Retinal pigment epithelial cell (primary cell): ENCODE measurements at regions not wholly inside any gene's neighbourhood (a gene's known extent, or its start where the extent isn't known, plus 50 kb on each side); places are given as distances from the start of the nearest gene placed in this dataset.

Experiments
- DNase-seq: peaks from one replicate; pipeline ENCODE4 v3.0.0-alpha.2; 2010; ENCODE audit warnings: low read depth
- H3K4me3 ChIP-seq: 2 replicates; pipeline ENCODE4 v1.5.1; 2011; ENCODE audit warnings: mild to moderate bottlenecking, low read length, control low read depth, moderate library complexity
- CTCF ChIP-seq: conservative IDR thresholded peaks from 2 replicates; pipeline ENCODE4 v1.5.1; 2011; ENCODE audit warnings: low read depth, low read length, control low read depth, inconsistent platforms

- no peak for DNase-seq
- TF ChIP-seq CTCF, result no peak
- H3K4me3 ChIP-seq, result no peak overlapping the region
Measured at GRCh38 chr16:65309354-65309753, 187.5 kb upstream of the CDH11 start.

GRCh38 chr16:65308506-65308905 is 186.6 kb upstream of the CDH11 start:
- DNase-seq, result no peak
- no peak overlapping the region for H3K4me3 ChIP-seq
- no peak for TF ChIP-seq CTCF

- TF ChIP-seq CTCF, result no peak
- H3K4me3 ChIP-seq, result no peak overlapping the region
- no peak for DNase-seq
Measured at GRCh38 chr16:65307286-65307685, 185.4 kb upstream of the CDH11 start.

GRCh38 chr16:65306722-65307121 is 184.9 kb upstream of the CDH11 start:
- DNase-seq, result no peak
- TF ChIP-seq CTCF, result no peak
- H3K4me3 ChIP-seq, result no peak overlapping the region

- TF ChIP-seq CTCF, result no peak
- DNase-seq, result no peak
Measured at GRCh38 chr16:65306300-65306699, 184.4 kb upstream of the CDH11 start.

GRCh38 chr16:65305266-65305959 is 183.6 kb upstream of the CDH11 start:
- TF ChIP-seq CTCF, result no peak
- DNase-seq, result no peak
- no peak overlapping the region for H3K4me3 ChIP-seq

More at GRCh38 chr16:65306300-65306699, 184.4 kb upstream of the CDH11 start:
- no peak overlapping the region for H3K4me3 ChIP-seq

- H3K4me3 ChIP-seq, result no peak overlapping the region
- TF ChIP-seq CTCF, result no peak
- no peak for DNase-seq
Measured at GRCh38 chr16:65301029-65301428, 179.2 kb upstream of the CDH11 start.
